ENCODE measurements at regions not wholly inside any gene's neighbourhood (a gene's known extent, or its start where the extent isn't known, plus 50 kb on each side); places are given as distances from the start of the nearest gene placed in this dataset.
"Not testable (repeated sequence)": the region's sequence is repeated elsewhere in the genome, so short reads cannot be mapped to it uniquely, and the experiment has no call there.

- Histone ChIP-seq H3K9me3 (ENCODE audit: control insufficient read depth in 1 of 2, insufficient read depth in 1 of 2, low read length in 2 of 2) (no peaks in the 10 kb centered on the region), H3K27ac (ENCODE audit: low read depth in 1 of 2, low read length in 2 of 2) (no peak overlapping the region), H3K4me1 (ENCODE audit: insufficient read depth, low read length) (no peaks in the 10 kb centered on the region), H3K36me3 (ENCODE audit: insufficient read depth, low read length) (no peaks in the 10 kb centered on the region), H3K27me3 (ENCODE audit: control insufficient read depth in 1 of 2, insufficient read depth in 2 of 2, low read length in 2 of 2) (no peaks in the 10 kb centered on the region), H3K4me3 (ENCODE audit: low read length) (no peak overlapping the region)
- Mint-ChIP-seq H3K9me3 (peaks cover 4% of the 10 kb centered on the region), H3K4me1 (ENCODE audit: low read depth) (no peaks in the 10 kb centered on the region), H3K27me3 (peaks cover 13% of the 10 kb centered on the region), H3K27ac (no peak overlapping the region), H3K4me3 (no peak overlapping the region), H3K36me3 (ENCODE audit: low read depth) (no peaks in the 10 kb centered on the region)
- CTCF ChIA-PET, result no interaction called here
- ATAC-seq (ENCODE audit: poor library complexity), result no peak
- TF ChIP-seq, protein P1, sequence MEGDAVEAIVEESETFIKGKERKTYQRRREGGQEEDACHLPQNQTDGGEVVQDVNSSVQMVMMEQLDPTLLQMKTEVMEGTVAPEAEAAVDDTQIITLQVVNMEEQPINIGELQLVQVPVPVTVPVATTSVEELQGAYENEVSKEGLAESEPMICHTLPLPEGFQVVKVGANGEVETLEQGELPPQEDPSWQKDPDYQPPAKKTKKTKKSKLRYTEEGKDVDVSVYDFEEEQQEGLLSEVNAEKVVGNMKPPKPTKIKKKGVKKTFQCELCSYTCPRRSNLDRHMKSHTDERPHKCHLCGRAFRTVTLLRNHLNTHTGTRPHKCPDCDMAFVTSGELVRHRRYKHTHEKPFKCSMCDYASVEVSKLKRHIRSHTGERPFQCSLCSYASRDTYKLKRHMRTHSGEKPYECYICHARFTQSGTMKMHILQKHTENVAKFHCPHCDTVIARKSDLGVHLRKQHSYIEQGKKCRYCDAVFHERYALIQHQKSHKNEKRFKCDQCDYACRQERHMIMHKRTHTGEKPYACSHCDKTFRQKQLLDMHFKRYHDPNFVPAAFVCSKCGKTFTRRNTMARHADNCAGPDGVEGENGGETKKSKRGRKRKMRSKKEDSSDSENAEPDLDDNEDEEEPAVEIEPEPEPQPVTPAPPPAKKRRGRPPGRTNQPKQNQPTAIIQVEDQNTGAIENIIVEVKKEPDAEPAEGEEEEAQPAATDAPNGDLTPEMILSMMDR (IDR thresholded peaks at IDR 0.05), result no peak
- intact Hi-C loops (cut with DNase I, micrococcal nuclease), result loop anchor here in 1 of 2 experiments (2.0 kb wide), 1 partner anchor 25 kb away; no protein-coding TSS in a partner anchor
- DNase-seq, result no peak
- POLR2A ChIA-PET, result no interaction called here
Observed at GRCh38 chr5:110969502-110969901, 102.0 kb upstream of the TSLP start.

GRCh38 chr5:110973510-110973909 lies 98.0 kb upstream of the TSLP start:
- H3K4me1 Mint-ChIP-seq (ENCODE audit: low read depth), result no peaks in the 10 kb centered on the region
- CTCF ChIA-PET, result no interaction called here
- intact Hi-C loops (cut with DNase I, micrococcal nuclease), result no loop called here

GRCh38 chr5:110977915-110978314 lies 93.6 kb upstream of the TSLP start:
- POLR2A ChIA-PET, result no interaction called here
- H3K36me3 ChIP-seq (ENCODE audit: insufficient read depth, low read length), result no peaks in the 10 kb centered on the region
- peaks cover 0 to 5% of the 10 kb centered on the region in 2 experiments for H3K9me3 ChIP-seq (ENCODE audit: control insufficient read depth in 1 of 2, insufficient read depth in 1 of 2, low read length in 2 of 2)
- TF ChIP-seq, protein P1 (IDR thresholded peaks at IDR 0.05), result no peak
- H3K27ac ChIP-seq (ENCODE audit: low read depth in 1 of 2, low read length in 2 of 2), result no peak overlapping the region
- peaks cover 6% of the 10 kb centered on the region for H3K27me3 Mint-ChIP-seq
- no peak overlapping the region for H3K4me3 ChIP-seq (ENCODE audit: low read length)
- DNase-seq (no peak), ATAC-seq (ENCODE audit: poor library complexity) (no peak)
- H3K9me3 Mint-ChIP-seq, result peaks cover 5% of the 10 kb centered on the region
- CTCF ChIA-PET, result no interaction called here
- no peaks in the 10 kb centered on the region for H3K4me1 Mint-ChIP-seq (ENCODE audit: low read depth)
- no peaks in the 10 kb centered on the region for H3K4me1 ChIP-seq (ENCODE audit: insufficient read depth, low read length)
- H3K4me3 Mint-ChIP-seq, result no peak overlapping the region
- no peak overlapping the region for H3K27ac Mint-ChIP-seq
- H3K36me3 Mint-ChIP-seq (ENCODE audit: low read depth), result no peaks in the 10 kb centered on the region
- no peaks in the 10 kb centered on the region for H3K27me3 ChIP-seq (ENCODE audit: control insufficient read depth in 1 of 2, insufficient read depth in 2 of 2, low read length in 2 of 2)
- intact Hi-C loops (cut with DNase I, micrococcal nuclease), result no loop called here

More at GRCh38 chr5:110973510-110973909, 98.0 kb upstream of the TSLP start:
- Histone ChIP-seq H3K27me3 (ENCODE audit: control insufficient read depth in 1 of 2, insufficient read depth in 2 of 2, low read length in 2 of 2) (no peaks in the 10 kb centered on the region), H3K36me3 (ENCODE audit: insufficient read depth, low read length) (no peaks in the 10 kb centered on the region), H3K4me3 (ENCODE audit: low read length) (no peak overlapping the region), H3K27ac (ENCODE audit: low read depth in 1 of 2, low read length in 2 of 2) (no peak overlapping the region), H3K4me1 (ENCODE audit: insufficient read depth, low read length) (no peaks in the 10 kb centered on the region), H3K9me3 (ENCODE audit: control insufficient read depth in 1 of 2, insufficient read depth in 1 of 2, low read length in 2 of 2) (peaks cover 0 to 5% of the 10 kb centered on the region in 2 experiments)
- H3K9me3 Mint-ChIP-seq, result peaks cover 4% of the 10 kb centered on the region
- no peak overlapping the region for H3K27ac Mint-ChIP-seq
- no peak overlapping the region for H3K4me3 Mint-ChIP-seq
- TF ChIP-seq, protein P1 (IDR thresholded peaks at IDR 0.05), result no peak
- POLR2A ChIA-PET, result no interaction called here
- ATAC-seq (ENCODE audit: poor library complexity) (no peak), DNase-seq (no peak)
- H3K36me3 Mint-ChIP-seq (ENCODE audit: low read depth), result no peaks in the 10 kb centered on the region
- peaks cover 14% of the 10 kb centered on the region for H3K27me3 Mint-ChIP-seq

DNA sequence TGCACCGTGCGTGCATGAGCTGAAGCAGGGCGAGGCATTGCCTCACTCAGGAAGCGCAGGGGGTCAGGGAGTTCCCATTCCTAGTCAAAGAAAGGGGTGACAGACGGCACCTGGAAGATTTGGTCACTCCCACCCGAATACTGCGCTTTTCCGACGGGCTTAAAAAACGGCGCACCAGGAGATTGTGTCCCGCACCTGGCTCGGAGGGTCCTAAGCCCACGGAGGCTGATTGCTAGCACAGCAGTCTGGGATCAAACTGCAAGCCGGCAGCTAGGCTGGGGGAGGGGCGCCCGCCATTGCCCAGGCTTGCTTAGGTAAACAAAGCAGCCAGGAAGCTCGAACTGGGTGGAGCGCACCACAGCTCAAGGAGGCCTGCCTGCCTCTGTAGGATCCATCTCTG lies 85.6 kb upstream of the TSLP start:
- ATAC-seq (ENCODE audit: poor library complexity); H3K4me3 ChIP-seq (ENCODE audit: low read length); intact Hi-C loops (cut with DNase I, micrococcal nuclease); H3K4me3 Mint-ChIP-seq; H3K27ac ChIP-seq (ENCODE audit: low read depth in 1 of 2, low read length in 2 of 2); H3K27ac Mint-ChIP-seq; CTCF ChIA-PET; POLR2A ChIA-PET; DNase-seq; H3K36me3 ChIP-seq (ENCODE audit: insufficient read depth, low read length); H3K9me3 Mint-ChIP-seq; H3K4me1 Mint-ChIP-seq (ENCODE audit: low read depth); H3K4me1 ChIP-seq (ENCODE audit: insufficient read depth, low read length); H3K27me3 Mint-ChIP-seq; H3K36me3 Mint-ChIP-seq (ENCODE audit: low read depth); H3K27me3 ChIP-seq (ENCODE audit: control insufficient read depth in 1 of 2, insufficient read depth in 2 of 2, low read length in 2 of 2): not testable (repeated sequence)
- H3K9me3 ChIP-seq (ENCODE audit: control insufficient read depth in 1 of 2, insufficient read depth in 1 of 2, low read length in 2 of 2), result peaks cover 0 to 13% of the 10 kb centered on the region in 2 experiments

DNA sequence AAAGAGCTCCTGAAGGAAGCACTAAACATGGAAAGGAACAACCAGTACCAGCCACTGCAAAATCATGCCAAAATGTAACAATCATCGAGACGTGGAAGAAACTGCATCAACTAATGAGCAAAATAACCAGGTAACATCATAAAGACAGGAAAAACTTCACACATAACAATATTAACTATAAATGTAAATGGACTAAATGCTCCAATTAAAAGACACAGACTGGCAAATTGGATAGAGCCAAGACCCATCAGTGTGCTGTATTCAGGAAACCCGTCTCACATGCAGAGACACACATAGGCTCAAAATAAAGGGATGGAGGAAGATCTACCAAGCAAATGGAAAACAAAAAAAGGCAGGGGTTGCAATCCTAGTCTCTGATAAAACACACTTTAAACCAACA lies 83.9 kb upstream of the TSLP start:
- H3K27ac Mint-ChIP-seq; H3K27me3 Mint-ChIP-seq; H3K27me3 ChIP-seq (ENCODE audit: control insufficient read depth in 1 of 2, insufficient read depth in 2 of 2, low read length in 2 of 2); H3K36me3 ChIP-seq (ENCODE audit: insufficient read depth, low read length); H3K4me1 Mint-ChIP-seq (ENCODE audit: low read depth); H3K4me3 ChIP-seq (ENCODE audit: low read length); DNase-seq; H3K27ac ChIP-seq (ENCODE audit: low read depth in 1 of 2, low read length in 2 of 2); POLR2A ChIA-PET; H3K9me3 Mint-ChIP-seq; ATAC-seq (ENCODE audit: poor library complexity); CTCF ChIA-PET; intact Hi-C loops (cut with DNase I, micrococcal nuclease); H3K4me1 ChIP-seq (ENCODE audit: insufficient read depth, low read length); H3K4me3 Mint-ChIP-seq; H3K36me3 Mint-ChIP-seq (ENCODE audit: low read depth): not testable (repeated sequence)
- H3K9me3 ChIP-seq (ENCODE audit: control insufficient read depth in 1 of 2, insufficient read depth in 1 of 2, low read length in 2 of 2), result peaks cover 0 to 13% of the 10 kb centered on the region in 2 experiments

Data from CD4-positive, alpha-beta T cell (primary cell).